K562 (cell line): ENCODE measurements at regions not wholly inside any gene's neighbourhood (a gene's known extent, or its start where the extent isn't known, plus 50 kb on each side); places are given as distances from the start of the nearest gene placed in this dataset.

Source experiments
- ATAC-seq: fragments of 200-7000 bp; cut with Tn5 transposase; 3 replicates; pipeline ENCODE4 v1.9.1; 2020; ENCODE audit warnings: moderate library complexity
- BruUV-seq: library from RNA; stranded (reverse); fragments of 400-500 nt; replicated peaks from 2 replicates; lab custom pipeline; 2021; lab: Mats Ljungman, UMichigan
- CTCF ChIA-PET: fragments of 300-600 bp; formaldehyde crosslinking; extraction: SDS; loops from one replicate; lab custom pipeline; 2021; ENCODE audit warnings: low intra/inter-chr PET ratio; lab: Yijun Ruan, JAX
- POLR2A ChIA-PET: fragments of 300-600, 350-650 bp; sonication (Branson Sonifier 250); formaldehyde crosslinking; extraction: SDS; loops from one replicate; lab custom pipeline; 2021; ENCODE audit warnings: antibody characterized with exemption, inconsistent platforms; lab: Yijun Ruan, JAX
- DNase-seq, 4 experiments: peaks; one replicate each; pipeline versions ENCODE4 v3.0.0 to v3.0.0-alpha.2; 2011 to 2018; ENCODE audit warnings: low spot score in 3 of 4, mixed read lengths in 3 of 4; ENCODE audit errors: extremely low read depth in 1 of 4
- FAIRE-seq: peaks from 2 replicates; lab custom pipeline; 2011; peaks lifted over from hg19 to GRCh38; lab: Jason Lieb, UNC
- H2AFZ ChIP-seq: 2 replicates; pipeline ENCODE4 v1.6.0; 2011; ENCODE audit warnings: low read depth, low read length, control low read depth, inconsistent platforms
- H3K27ac ChIP-seq: fragments of 200-600 bp; 3 replicates; pipeline ENCODE4 v1.8.0; 2011; ENCODE audit warnings: low read depth, mild to moderate bottlenecking, control low read depth, inconsistent platforms, low read length, moderate library complexity, mixed read lengths; ENCODE audit errors: extremely low read depth
- H3K27me3 ChIP-seq, 2 experiments: fragments of 300-600 bp in 1 of 2; 2 replicates in 1 of 2; 3 replicates in 1 of 2; pipeline versions ENCODE4 v1.6.0 to v1.8.0; 2011; ENCODE audit warnings: inconsistent platforms in 2 of 2, low read length in 2 of 2, mild to moderate bottlenecking in 1 of 2, mixed read lengths in 1 of 2, moderate library complexity in 1 of 2; ENCODE audit not compliant: control insufficient read depth in 2 of 2, insufficient read depth in 2 of 2
- H3K36me3 ChIP-seq: fragments of 300-600 bp; 3 replicates; pipeline ENCODE4 v1.8.0; 2011; ENCODE audit warnings: mild to moderate bottlenecking, low read length, inconsistent platforms; ENCODE audit not compliant: control insufficient read depth, insufficient read depth
- H3K4me1 ChIP-seq, 2 experiments: fragments of 200-600 bp in 1 of 2; replicated peaks in 1 of 2; 2 replicates in 1 of 2; 3 replicates in 1 of 2; pipeline versions ENCODE4 v1.5.1 to v1.8.0; 2011; ENCODE audit warnings: inconsistent platforms in 2 of 2, low read length in 2 of 2, mild to moderate bottlenecking in 1 of 2, mixed read lengths in 1 of 2, moderate library complexity in 1 of 2; ENCODE audit not compliant: control insufficient read depth in 2 of 2, insufficient read depth in 2 of 2
- H3K4me2 ChIP-seq: 2 replicates; pipeline ENCODE4 v1.6.1; 2011; ENCODE audit warnings: low read length, control low read depth, inconsistent platforms, mixed read lengths; ENCODE audit not compliant: insufficient read depth
- H3K4me3 ChIP-seq: fragments of 200-600 bp; sonication (generic), shearing (Covaris generic); 2 replicates; pipeline ENCODE4 v1.5.1; 2016; ENCODE audit warnings: control low read depth, inconsistent platforms
- H3K79me2 ChIP-seq: fragments of 200-600 bp; 3 replicates; pipeline ENCODE4 v1.8.0; 2011; ENCODE audit warnings: low read length, inconsistent platforms; ENCODE audit not compliant: control insufficient read depth, insufficient read depth
- H3K9ac ChIP-seq, 2 experiments: 2 replicates each; pipeline versions ENCODE4 v1.6.0 to v1.6.1; 2011; ENCODE audit warnings: low read depth in 2 of 2, low read length in 2 of 2, control low read depth in 1 of 2, inconsistent platforms in 1 of 2, mild to moderate bottlenecking in 1 of 2, mixed read lengths in 1 of 2; ENCODE audit not compliant: insufficient read depth in 1 of 2
- H3K9me1 ChIP-seq: one replicate; pipeline ENCODE4 v1.6.0; 2011; ENCODE audit warnings: inconsistent platforms, mild to moderate bottlenecking, low read length, moderate library complexity; ENCODE audit not compliant: control insufficient read depth, insufficient read depth
- H3K9me3 ChIP-seq: replicated peaks from 2 replicates; pipeline ENCODE4 v1.5.1; 2011; ENCODE audit warnings: low read depth, low read length, inconsistent platforms; ENCODE audit not compliant: control insufficient read depth, insufficient read depth
- H4K20me1 ChIP-seq: replicated peaks from 2 replicates; pipeline ENCODE4 v1.6.1; 2011; ENCODE audit warnings: low read length, inconsistent platforms, mixed read lengths; ENCODE audit not compliant: control insufficient read depth, insufficient read depth
- CBX1 ChIP-seq: sonication (generic); IDR thresholded peaks from 2 replicates; pipeline ENCODE4 v1.6.1; 2016; ENCODE audit warnings: antibody characterized with exemption, low read depth, mild to moderate bottlenecking
- MED1 ChIP-seq: sonication (generic); formaldehyde crosslinking; IDR thresholded peaks from 2 replicates; pipeline ENCODE4 v1.8.1; 2023; ENCODE audit warnings: missing genetic modification reagents, borderline replicate concordance
- MYBL2 ChIP-seq, 2 experiments: fragments of 450-650 bp in 1 of 2; sonication (generic) in 1 of 2; formaldehyde crosslinking in 1 of 2; IDR thresholded peaks; 2 replicates each; pipeline versions ENCODE4 v1.6.1 to v1.8.1; 2017 to 2022; ENCODE audit warnings: borderline replicate concordance in 1 of 2, inconsistent platforms in 1 of 2, low read depth in 1 of 2, mild to moderate bottlenecking in 1 of 2, missing genetic modification reagents in 1 of 2, moderate library complexity in 1 of 2
- PHB2 ChIP-seq: fragments of 450-650 bp; IDR thresholded peaks from 2 replicates; pipeline ENCODE4 v1.6.1; 2017; ENCODE audit warnings: low read depth
- POU5F1 ChIP-seq: fragments of 150-350 bp; IDR thresholded peaks from 2 replicates; pipeline ENCODE4 v1.6.1; 2014; ENCODE audit warnings: borderline replicate concordance, low read length, low read depth, mild to moderate bottlenecking; ENCODE audit not compliant: partially characterized antibody
- PTTG1 ChIP-seq: fragments of 450-650 bp; IDR thresholded peaks from 2 replicates; pipeline ENCODE4 v1.6.1; 2016; ENCODE audit warnings: low read depth, mild to moderate bottlenecking, missing genetic modification characterization, missing compliant biosample characterization
- SIN3B ChIP-seq: fragments of 450-650 bp; IDR thresholded peaks from 2 replicates; pipeline ENCODE4 v1.6.1; 2017; ENCODE audit warnings: low read depth, mild to moderate bottlenecking, moderate library complexity
- SMAD3 ChIP-seq: fragments of 450-650 bp; formaldehyde crosslinking; conservative IDR thresholded peaks from 2 replicates; pipeline ENCODE4 v1.4.0; 2020; ENCODE audit warnings: mild to moderate bottlenecking
- XRCC5 ChIP-seq: fragments of 200-400 bp; formaldehyde crosslinking; IDR thresholded peaks from 2 replicates; pipeline ENCODE4 v1.6.1; 2017; ENCODE audit warnings: low read depth, mild to moderate bottlenecking, low read length
- WGBS: fragments of 100-300 bp; shearing (Covaris generic); methylation state at CpG from one replicate; pipeline ENCODE4 v1.1.6; 2016; ENCODE audit warnings: low coverage, mixed read lengths; ENCODE audit not compliant: insufficient coverage; ENCODE audit errors: missing lambda C conversion rate; 5-methylcytosine and 5-hydroxymethylcytosine counted together
- in situ Hi-C: fragments of 300-500 bp; cut with MboI; formaldehyde crosslinking; loops from 4 replicates; pipeline ENCODE4 v1.15.0; 2018; ENCODE audit warnings: inconsistent platforms, mixed read lengths
- intact Hi-C: fragments of 100-400 bp; cut with micrococcal nuclease; formaldehyde crosslinking; loops from 2 replicates; pipeline ENCODE4 v1.14.2; 2022
- TF ChIP-seq, protein P1 (sequence below): fragments of 450-650 bp; IDR thresholded peaks from 2 replicates; pipeline ENCODE4 v1.6.1; 2017; ENCODE audit warnings: antibody characterized with exemption, mild to moderate bottlenecking

DNA sequence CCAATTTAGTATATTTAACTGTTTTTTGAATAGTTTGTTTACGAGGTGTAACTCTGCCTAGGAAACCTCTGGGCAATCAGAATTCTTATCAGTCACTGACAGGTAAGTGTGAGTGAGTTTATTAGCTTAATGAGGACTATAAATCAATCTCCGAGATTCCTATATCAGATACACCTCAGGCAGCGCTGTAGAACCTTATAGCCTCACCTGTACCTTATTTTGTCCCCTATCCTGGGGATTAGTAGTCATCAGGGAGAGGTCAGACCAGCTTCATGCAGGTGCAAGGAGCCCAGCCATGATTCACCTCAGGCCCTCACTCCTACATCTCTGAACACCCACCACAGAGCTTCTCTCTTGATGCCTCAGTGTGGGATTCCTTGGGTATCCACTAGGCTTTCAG, 256.0 kb downstream of the KTN1 start (continued):
- TF ChIP-seq MYBL2 (IDR thresholded peaks at IDR 0.05; ENCODE audit: low read depth) (no peak), MYBL2 (CRISPR knock-in tag; IDR thresholded peaks at IDR 0.05; ENCODE audit: borderline replicate concordance) (no peak), PHB2 (no peak), CBX1 (no peak), POU5F1 (no peak)
- TF ChIP-seq, all 486 proteins: peak for 0

- no TSS peak for BruUV-seq
- Histone ChIP-seq H3K27me3 (no peaks in the 10 kb centered on the region), H4K20me1 (no peaks in the 10 kb centered on the region), H2AFZ (no peak overlapping the region), H3K4me3 (no peak overlapping the region), H3K79me2 (no peaks in the 10 kb centered on the region), H3K36me3 (no peaks in the 10 kb centered on the region), H3K4me2 (no peak overlapping the region), H3K9me3 (no peaks in the 10 kb centered on the region), H3K9ac (no peak overlapping the region), H3K27ac (no peak overlapping the region), H3K9me1 (no peaks in the 10 kb centered on the region), H3K4me1 (no peaks in the 10 kb centered on the region)
- CTCF ChIA-PET: no interaction called here
- FAIRE-seq (no peak), ATAC-seq (no peak), DNase-seq (no peak)
- POLR2A ChIA-PET: no interaction called here
- no peak for TF ChIP-seq XRCC5
- no peak for TF ChIP-seq MED1 (CRISPR knock-in tag)
- TF ChIP-seq, protein P1, sequence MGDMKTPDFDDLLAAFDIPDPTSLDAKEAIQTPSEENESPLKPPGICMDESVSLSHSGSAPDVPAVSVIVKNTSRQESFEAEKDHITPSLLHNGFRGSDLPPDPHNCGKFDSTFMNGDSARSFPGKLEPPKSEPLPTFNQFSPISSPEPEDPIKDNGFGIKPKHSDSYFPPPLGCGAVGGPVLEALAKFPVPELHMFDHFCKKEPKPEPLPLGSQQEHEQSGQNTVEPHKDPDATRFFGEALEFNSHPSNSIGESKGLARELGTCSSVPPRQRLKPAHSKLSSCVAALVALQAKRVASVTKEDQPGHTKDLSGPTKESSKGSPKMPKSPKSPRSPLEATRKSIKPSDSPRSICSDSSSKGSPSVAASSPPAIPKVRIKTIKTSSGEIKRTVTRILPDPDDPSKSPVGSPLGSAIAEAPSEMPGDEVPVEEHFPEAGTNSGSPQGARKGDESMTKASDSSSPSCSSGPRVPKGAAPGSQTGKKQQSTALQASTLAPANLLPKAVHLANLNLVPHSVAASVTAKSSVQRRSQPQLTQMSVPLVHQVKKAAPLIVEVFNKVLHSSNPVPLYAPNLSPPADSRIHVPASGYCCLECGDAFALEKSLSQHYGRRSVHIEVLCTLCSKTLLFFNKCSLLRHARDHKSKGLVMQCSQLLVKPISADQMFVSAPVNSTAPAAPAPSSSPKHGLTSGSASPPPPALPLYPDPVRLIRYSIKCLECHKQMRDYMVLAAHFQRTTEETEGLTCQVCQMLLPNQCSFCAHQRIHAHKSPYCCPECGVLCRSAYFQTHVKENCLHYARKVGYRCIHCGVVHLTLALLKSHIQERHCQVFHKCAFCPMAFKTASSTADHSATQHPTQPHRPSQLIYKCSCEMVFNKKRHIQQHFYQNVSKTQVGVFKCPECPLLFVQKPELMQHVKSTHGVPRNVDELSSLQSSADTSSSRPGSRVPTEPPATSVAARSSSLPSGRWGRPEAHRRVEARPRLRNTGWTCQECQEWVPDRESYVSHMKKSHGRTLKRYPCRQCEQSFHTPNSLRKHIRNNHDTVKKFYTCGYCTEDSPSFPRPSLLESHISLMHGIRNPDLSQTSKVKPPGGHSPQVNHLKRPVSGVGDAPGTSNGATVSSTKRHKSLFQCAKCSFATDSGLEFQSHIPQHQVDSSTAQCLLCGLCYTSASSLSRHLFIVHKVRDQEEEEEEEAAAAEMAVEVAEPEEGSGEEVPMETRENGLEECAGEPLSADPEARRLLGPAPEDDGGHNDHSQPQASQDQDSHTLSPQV: no peak
- TF ChIP-seq PTTG1 (tag): no peak
- TF ChIP-seq SIN3B: no peak
- TF ChIP-seq SMAD3 (CRISPR knock-in tag): no peak
- WGBS: 0% methylated on average over 1 of the region's 1 CpG
- in situ Hi-C loops (no loop called here), intact Hi-C loops (no loop called here)
Measured at GRCh38 chr14:55837467-55837866, 257.5 kb downstream of the KTN1 start.
